Naive thymus-derived CD4-positive, alpha-beta T cell (primary cell): ENCODE measurements at regions not wholly inside any gene's neighbourhood (a gene's known extent, or its start where the extent isn't known, plus 50 kb on each side); places are given as distances from the start of the nearest gene placed in this dataset.

Source experiments
- ATAC-seq: fragments of 150-1000 bp; cut with Tn5 transposase; 2 replicates; pipeline ENCODE4 v1.10.0; 2021; ENCODE audit warnings: mild to moderate bottlenecking, moderate library complexity
- CTCF ChIA-PET: fragments of 350-600 bp; sonication (Branson Sonifier 250); formaldehyde crosslinking; loops from one replicate; lab custom pipeline; 2021; ENCODE audit warnings: antibody characterized with exemption; lab: Charles Lee
- POLR2A ChIA-PET: fragments of 350-600 bp; sonication (Branson Sonifier 250); formaldehyde crosslinking; loops from one replicate; lab custom pipeline; 2021; ENCODE audit warnings: antibody characterized with exemption, inconsistent platforms; lab: Charles Lee
- DNase-seq, 9 donors: peaks; one replicate each; pipeline versions ENCODE4 v3.0.0 to v3.0.0-alpha.2; 2020 to 2022; ENCODE audit warnings: mixed read lengths in 1 of 9
- H3K27ac ChIP-seq: one replicate; pipeline ENCODE4 v1.7.0; 2013; ENCODE audit warnings: mild to moderate bottlenecking, low read depth, low read length, moderate library complexity
- H3K27me3 ChIP-seq, 2 donors: one replicate each; pipeline ENCODE4 v1.7.0; 2013; ENCODE audit warnings: low read length in 2 of 2, mild to moderate bottlenecking in 2 of 2, moderate library complexity in 2 of 2; ENCODE audit not compliant: control insufficient read depth in 2 of 2, insufficient read depth in 2 of 2
- H3K36me3 ChIP-seq, 3 experiments: 1 replicate in 2 of 3; 2 replicates in 1 of 3; pipeline ENCODE4 v1.7.0; 2013; ENCODE audit warnings: low read length in 3 of 3, mild to moderate bottlenecking in 3 of 3, moderate library complexity in 1 of 3; ENCODE audit not compliant: insufficient read depth in 3 of 3, control insufficient read depth in 2 of 3
- H3K4me1 ChIP-seq, 2 donors: one replicate each; pipeline ENCODE4 v1.7.0; 2013; ENCODE audit warnings: low read length in 2 of 2, mild to moderate bottlenecking in 2 of 2, moderate library complexity in 1 of 2; ENCODE audit not compliant: control insufficient read depth in 2 of 2, insufficient read depth in 2 of 2
- H3K4me3 ChIP-seq: 2 replicates; pipeline ENCODE4 v1.7.0; 2013; ENCODE audit warnings: mild to moderate bottlenecking, low read length
- H3K9me3 ChIP-seq, 3 experiments: 1 replicate in 2 of 3; 2 replicates in 1 of 3; pipeline ENCODE4 v1.7.0; 2013; ENCODE audit warnings: low read length in 3 of 3; ENCODE audit not compliant: control insufficient read depth in 2 of 3
- H3K27ac Mint-ChIP-seq, 9 donors: one replicate each; pipeline ENCODE4 v1.8.0; 2020 to 2022; ENCODE audit warnings: mixed read lengths in 9 of 9, mild to moderate bottlenecking in 8 of 9, moderate library complexity in 5 of 9, inconsistent platforms in 2 of 9
- H3K27me3 Mint-ChIP-seq, 5 donors: one replicate each; pipeline ENCODE4 v1.8.0; 2021 to 2022; ENCODE audit warnings: mixed read lengths in 5 of 5, mild to moderate bottlenecking in 1 of 5
- H3K36me3 Mint-ChIP-seq, 5 donors: one replicate each; pipeline ENCODE4 v1.8.0; 2020 to 2022; ENCODE audit warnings: mixed read lengths in 5 of 5, mild to moderate bottlenecking in 3 of 5, inconsistent platforms in 1 of 5
- H3K4me1 Mint-ChIP-seq, 7 donors: one replicate each; pipeline ENCODE4 v1.8.0; 2020 to 2022; ENCODE audit warnings: mixed read lengths in 7 of 7, mild to moderate bottlenecking in 3 of 7, inconsistent platforms in 1 of 7
- H3K4me3 Mint-ChIP-seq, 10 donors: one replicate each; pipeline ENCODE4 v1.8.0; 2020 to 2022; ENCODE audit warnings: mild to moderate bottlenecking in 10 of 10, mixed read lengths in 10 of 10, moderate library complexity in 6 of 10, inconsistent platforms in 2 of 10
- H3K9me3 Mint-ChIP-seq, 11 donors: one replicate each; pipeline ENCODE4 v1.8.0; 2020 to 2022; ENCODE audit warnings: mixed read lengths in 11 of 11, mild to moderate bottlenecking in 4 of 11, inconsistent platforms in 1 of 11, moderate library complexity in 1 of 11
- intact Hi-C, 2 donors: fragments of 100-400 bp; cut with micrococcal nuclease; formaldehyde crosslinking; loops; one replicate each; pipeline ENCODE4 v1.15.1; 2023

- Histone ChIP-seq H3K36me3 (no peaks in the 10 kb centered on the region), H3K27me3 (no peaks in the 10 kb centered on the region), H3K4me1 (no peaks in the 10 kb centered on the region), H3K9me3 (no peaks in the 10 kb centered on the region), H3K27ac (no peak overlapping the region), H3K4me3 (no peak overlapping the region)
- Mint-ChIP-seq H3K27ac (peak overlapping the region in 1 of 9 donors; percentile 35), H3K36me3 (peaks cover 0 to 2% (median 0%) of the 10 kb centered on the region in 5 donors), H3K9me3 (peaks cover 0 to 1% (median 0%) of the 10 kb centered on the region in 11 donors), H3K4me1 (peaks cover 0 to 2% (median 0%) of the 10 kb centered on the region in 7 donors), H3K27me3 (peaks cover 0 to 2% (median 0%) of the 10 kb centered on the region in 5 donors), H3K4me3 (no peak overlapping the region)
- no peak for ATAC-seq
- DNase-seq: no peak
- ChIA-PET CTCF (no interaction called here), POLR2A (no interaction called here)
- intact Hi-C loops: no loop called here
Observed at GRCh38 chr2:7962161-7962560, 719.7 kb upstream of the ID2 start.

GRCh38 chr2:7963787-7964186 lies 718.1 kb upstream of the ID2 start:
- H3K36me3 ChIP-seq: no peaks in the 10 kb centered on the region
- DNase-seq (no peak), ATAC-seq (no peak)
- ChIA-PET CTCF (no interaction called here), POLR2A (no interaction called here)
- H3K27ac Mint-ChIP-seq: no peak overlapping the region
- peaks cover 0 to 1% (median 0%) of the 10 kb centered on the region in 11 donors for H3K9me3 Mint-ChIP-seq
- no peak overlapping the region for H3K4me3 Mint-ChIP-seq
- H3K4me3 ChIP-seq: no peak overlapping the region
- H3K27me3 ChIP-seq: no peaks in the 10 kb centered on the region
- no peaks in the 10 kb centered on the region for H3K9me3 ChIP-seq
- peaks cover 0 to 2% (median 0%) of the 10 kb centered on the region in 5 donors for H3K36me3 Mint-ChIP-seq
- H3K27ac ChIP-seq: no peak overlapping the region
- intact Hi-C loops: no loop called here
- H3K4me1 Mint-ChIP-seq: peaks cover 0 to 2% (median 0%) of the 10 kb centered on the region in 7 donors
- peaks cover 0 to 2% (median 0%) of the 10 kb centered on the region in 5 donors for H3K27me3 Mint-ChIP-seq
- H3K4me1 ChIP-seq: no peaks in the 10 kb centered on the region

- H3K36me3 Mint-ChIP-seq: peaks cover 0 to 2% (median 0%) of the 10 kb centered on the region in 5 donors
- POLR2A ChIA-PET: no interaction called here
- Histone ChIP-seq H3K27me3 (no peaks in the 10 kb centered on the region), H3K4me3 (no peak overlapping the region), H3K27ac (no peak overlapping the region), H3K4me1 (no peaks in the 10 kb centered on the region), H3K9me3 (no peaks in the 10 kb centered on the region), H3K36me3 (no peaks in the 10 kb centered on the region)
- CTCF ChIA-PET: no interaction called here
- peaks cover 0 to 2% (median 0%) of the 10 kb centered on the region in 7 donors for H3K4me1 Mint-ChIP-seq
- no peak overlapping the region for H3K27ac Mint-ChIP-seq
- peaks cover 0 to 2% (median 0%) of the 10 kb centered on the region in 5 donors for H3K27me3 Mint-ChIP-seq
- no peak for DNase-seq
- H3K4me3 Mint-ChIP-seq: no peak overlapping the region
- H3K9me3 Mint-ChIP-seq: no peaks in the 10 kb centered on the region
- intact Hi-C loops: no loop called here
- no peak for ATAC-seq
Observed at GRCh38 chr2:7966032-7966431, 715.8 kb upstream of the ID2 start.

- Mint-ChIP-seq H3K27me3 (peaks cover 0 to 2% (median 0%) of the 10 kb centered on the region in 5 donors), H3K9me3 (no peaks in the 10 kb centered on the region), H3K4me1 (no peaks in the 10 kb centered on the region), H3K4me3 (no peak overlapping the region), H3K36me3 (no peaks in the 10 kb centered on the region), H3K27ac (no peak overlapping the region)
- Histone ChIP-seq H3K4me1 (no peaks in the 10 kb centered on the region), H3K27me3 (no peaks in the 10 kb centered on the region), H3K36me3 (no peaks in the 10 kb centered on the region), H3K9me3 (no peaks in the 10 kb centered on the region), H3K4me3 (no peak overlapping the region), H3K27ac (no peak overlapping the region)
- CTCF ChIA-PET: no interaction called here
- ATAC-seq (no peak), DNase-seq (no peak)
- POLR2A ChIA-PET: no interaction called here
- intact Hi-C loops: no loop called here
Observed at GRCh38 chr2:7967707-7968405, 714.0 kb upstream of the ID2 start.

GRCh38 chr2:7969756-7970515 lies 711.9 kb upstream of the ID2 start:
- CTCF ChIA-PET: interaction anchor here (0.8 kb wide), 1 partner anchor 9 kb away, joined by 4 read pairs; no protein-coding TSS in a partner anchor
- POLR2A ChIA-PET: interaction anchor here (0.6 kb wide), 1 partner anchor 473 kb away, joined by 4 read pairs; no protein-coding TSS in a partner anchor
- intact Hi-C loops: no loop called here

GRCh38 chr2:7971248-7971647 lies 710.6 kb upstream of the ID2 start:
- ATAC-seq (no peak), DNase-seq (no peak)
- Histone ChIP-seq H3K9me3 (no peaks in the 10 kb centered on the region), H3K27me3 (no peaks in the 10 kb centered on the region), H3K4me3 (no peak overlapping the region), H3K4me1 (no peaks in the 10 kb centered on the region), H3K27ac (no peak overlapping the region), H3K36me3 (no peaks in the 10 kb centered on the region)
- H3K4me1 Mint-ChIP-seq: no peaks in the 10 kb centered on the region
- H3K4me3 Mint-ChIP-seq: no peak overlapping the region
- CTCF ChIA-PET: no interaction called here
- H3K27me3 Mint-ChIP-seq: peaks cover 0 to 2% (median 0%) of the 10 kb centered on the region in 5 donors
- H3K36me3 Mint-ChIP-seq: no peaks in the 10 kb centered on the region
- intact Hi-C loops: no loop called here
- no peak overlapping the region for H3K27ac Mint-ChIP-seq
- H3K9me3 Mint-ChIP-seq: no peaks in the 10 kb centered on the region
- POLR2A ChIA-PET: no interaction called here

More at GRCh38 chr2:7969756-7970515, 711.9 kb upstream of the ID2 start:
- no peak for ATAC-seq
- H3K27me3 ChIP-seq: no peaks in the 10 kb centered on the region
- H3K4me1 ChIP-seq: no peaks in the 10 kb centered on the region
- Mint-ChIP-seq H3K36me3 (no peaks in the 10 kb centered on the region), H3K27ac (no peak overlapping the region), H3K9me3 (no peaks in the 10 kb centered on the region), H3K4me1 (no peaks in the 10 kb centered on the region), H3K27me3 (peaks cover 0 to 2% (median 0%) of the 10 kb centered on the region in 5 donors), H3K4me3 (no peak overlapping the region)
- H3K36me3 ChIP-seq: no peaks in the 10 kb centered on the region
- DNase-seq: no peak
- no peaks in the 10 kb centered on the region for H3K9me3 ChIP-seq
- no peak overlapping the region for H3K4me3 ChIP-seq
- no peak overlapping the region for H3K27ac ChIP-seq
